Osteoblast (primary cell): ENCODE measurements at regions not wholly inside any gene's neighbourhood (a gene's known extent, or its start where the extent isn't known, plus 50 kb on each side); places are given as distances from the start of the nearest gene placed in this dataset.

Experiments
- DNase-seq: peaks from one replicate; pipeline ENCODE4 v3.0.0; 2011; ENCODE audit warnings: low spot score, mixed read lengths; ENCODE audit not compliant: insufficient read length; ENCODE audit errors: missing footprints
- H2AFZ ChIP-seq: 2 replicates; pipeline ENCODE4 v1.6.0; 2011; ENCODE audit warnings: mild to moderate bottlenecking, low read length
- H3K27ac ChIP-seq: 2 replicates; pipeline ENCODE4 v1.5.1; 2011; ENCODE audit warnings: mild to moderate bottlenecking, low read depth, low read length, moderate library complexity
- H3K27me3 ChIP-seq: 2 replicates; pipeline ENCODE4 v1.6.0; 2012; ENCODE audit warnings: mild to moderate bottlenecking, control low read depth, inconsistent platforms, low read length, moderate library complexity; ENCODE audit not compliant: insufficient read depth
- H3K36me3 ChIP-seq: 2 replicates; pipeline ENCODE4 v1.5.1; 2011; ENCODE audit warnings: mild to moderate bottlenecking, low read length, control low read depth, moderate library complexity; ENCODE audit not compliant: insufficient read depth
- H3K4me1 ChIP-seq: 2 replicates; pipeline ENCODE4 v1.5.1; 2011; ENCODE audit warnings: mild to moderate bottlenecking, low read length, control low read depth, moderate library complexity; ENCODE audit not compliant: insufficient read depth
- H3K4me2 ChIP-seq: 2 replicates; pipeline ENCODE4 v1.6.0; 2011; ENCODE audit warnings: mild to moderate bottlenecking, low read length; ENCODE audit not compliant: insufficient read depth
- H3K4me3 ChIP-seq: fragments of 200-600 bp; sonication (generic); 3 replicates; pipeline ENCODE4 v1.5.1; 2012; ENCODE audit warnings: mild to moderate bottlenecking, low read length, inconsistent platforms; ENCODE audit not compliant: insufficient read depth
- H3K79me2 ChIP-seq: 2 replicates; pipeline ENCODE4 v1.6.0; 2012; ENCODE audit warnings: mild to moderate bottlenecking, low read length, control low read depth, inconsistent platforms; ENCODE audit not compliant: insufficient read depth
- H3K9me3 ChIP-seq: 2 replicates; pipeline ENCODE4 v1.5.1; 2011; ENCODE audit warnings: low read depth, low read length, control low read depth
- H4K20me1 ChIP-seq: 2 replicates; pipeline ENCODE4 v1.6.0; 2012; ENCODE audit warnings: mild to moderate bottlenecking, low read length, control low read depth; ENCODE audit not compliant: insufficient read depth
- TF ChIP-seq, protein P1 (sequence below): IDR thresholded peaks from 2 replicates; pipeline ENCODE4 v1.5.1; 2011; ENCODE audit warnings: mild to moderate bottlenecking, low read depth, low read length, moderate library complexity; ENCODE audit errors: extremely low read depth

DNA sequence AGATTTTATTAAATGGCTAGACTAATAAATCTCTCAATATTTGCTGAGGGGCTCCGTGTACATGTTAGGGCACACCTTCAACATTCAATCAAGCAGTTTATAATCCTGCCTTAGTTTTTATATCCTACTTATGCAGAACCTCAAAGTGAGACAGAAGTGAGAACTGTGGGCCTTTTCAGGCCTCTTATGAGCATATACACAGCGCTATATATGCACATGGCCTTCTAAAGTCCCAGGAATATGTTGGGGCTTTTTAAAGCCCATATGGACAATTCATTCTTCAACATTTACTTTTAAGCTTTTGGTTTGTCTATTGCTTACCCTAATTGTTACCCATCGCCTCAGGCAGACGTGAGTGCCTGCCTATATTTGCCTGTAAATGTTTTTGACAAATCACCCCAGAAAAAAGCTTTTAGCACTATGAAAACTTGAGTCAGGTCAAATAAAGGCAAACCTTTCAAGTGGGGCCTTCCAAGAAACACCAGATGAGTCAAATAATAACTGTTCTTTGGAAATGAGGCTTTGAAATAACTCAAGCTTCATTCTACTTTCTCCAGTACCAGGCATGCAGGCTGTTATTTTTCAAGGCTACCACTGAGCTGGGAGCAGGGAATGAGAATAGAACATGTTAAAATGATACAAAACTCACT is 58.2 kb downstream of the ESM1 start:
- H3K27me3 ChIP-seq, result peaks cover 27% of the 10 kb centered on the region
- no peaks in the 10 kb centered on the region for H3K79me2 ChIP-seq
- no peaks in the 10 kb centered on the region for H3K36me3 ChIP-seq
- no peaks in the 10 kb centered on the region for H3K4me1 ChIP-seq
- H4K20me1 ChIP-seq, result no peaks in the 10 kb centered on the region
- TF ChIP-seq, protein P1, sequence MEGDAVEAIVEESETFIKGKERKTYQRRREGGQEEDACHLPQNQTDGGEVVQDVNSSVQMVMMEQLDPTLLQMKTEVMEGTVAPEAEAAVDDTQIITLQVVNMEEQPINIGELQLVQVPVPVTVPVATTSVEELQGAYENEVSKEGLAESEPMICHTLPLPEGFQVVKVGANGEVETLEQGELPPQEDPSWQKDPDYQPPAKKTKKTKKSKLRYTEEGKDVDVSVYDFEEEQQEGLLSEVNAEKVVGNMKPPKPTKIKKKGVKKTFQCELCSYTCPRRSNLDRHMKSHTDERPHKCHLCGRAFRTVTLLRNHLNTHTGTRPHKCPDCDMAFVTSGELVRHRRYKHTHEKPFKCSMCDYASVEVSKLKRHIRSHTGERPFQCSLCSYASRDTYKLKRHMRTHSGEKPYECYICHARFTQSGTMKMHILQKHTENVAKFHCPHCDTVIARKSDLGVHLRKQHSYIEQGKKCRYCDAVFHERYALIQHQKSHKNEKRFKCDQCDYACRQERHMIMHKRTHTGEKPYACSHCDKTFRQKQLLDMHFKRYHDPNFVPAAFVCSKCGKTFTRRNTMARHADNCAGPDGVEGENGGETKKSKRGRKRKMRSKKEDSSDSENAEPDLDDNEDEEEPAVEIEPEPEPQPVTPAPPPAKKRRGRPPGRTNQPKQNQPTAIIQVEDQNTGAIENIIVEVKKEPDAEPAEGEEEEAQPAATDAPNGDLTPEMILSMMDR, result no peak
- no peak for DNase-seq
- no peak overlapping the region for H3K4me3 ChIP-seq
- H3K9me3 ChIP-seq, result no peaks in the 10 kb centered on the region
- H3K27ac ChIP-seq, result no peak overlapping the region
- no peak overlapping the region for H3K4me2 ChIP-seq
- no peak overlapping the region for H2AFZ ChIP-seq

DNA sequence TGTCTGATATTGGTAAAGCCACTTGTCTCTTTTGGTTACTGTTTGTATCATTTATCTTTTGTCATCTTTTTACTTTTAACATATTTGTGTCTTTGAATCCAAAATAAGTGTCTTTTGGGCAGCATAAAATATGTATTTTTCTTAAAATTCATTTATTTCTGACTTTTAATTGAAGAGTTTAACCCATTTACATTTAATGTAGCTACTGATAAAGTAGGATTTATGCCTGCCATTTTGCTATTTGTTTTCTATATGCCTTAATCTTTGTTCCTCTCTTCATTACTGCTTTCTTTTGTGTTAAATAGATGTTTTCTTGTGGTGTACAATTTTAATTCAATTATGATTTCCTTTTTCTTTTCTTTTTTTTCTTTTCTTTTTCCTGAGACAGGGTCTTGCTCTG is 60.9 kb downstream of the ESM1 start:
- Histone ChIP-seq H3K4me3 (no peak overlapping the region), H3K4me1 (no peaks in the 10 kb centered on the region), H3K79me2 (no peaks in the 10 kb centered on the region), H3K4me2 (no peak overlapping the region), H3K27me3 (peaks cover 5% of the 10 kb centered on the region), H3K27ac (no peak overlapping the region), H3K36me3 (no peaks in the 10 kb centered on the region), H3K9me3 (no peaks in the 10 kb centered on the region), H2AFZ (no peak overlapping the region), H4K20me1 (no peaks in the 10 kb centered on the region)
- DNase-seq, result no peak
- TF ChIP-seq, protein P1, result no peak

DNA sequence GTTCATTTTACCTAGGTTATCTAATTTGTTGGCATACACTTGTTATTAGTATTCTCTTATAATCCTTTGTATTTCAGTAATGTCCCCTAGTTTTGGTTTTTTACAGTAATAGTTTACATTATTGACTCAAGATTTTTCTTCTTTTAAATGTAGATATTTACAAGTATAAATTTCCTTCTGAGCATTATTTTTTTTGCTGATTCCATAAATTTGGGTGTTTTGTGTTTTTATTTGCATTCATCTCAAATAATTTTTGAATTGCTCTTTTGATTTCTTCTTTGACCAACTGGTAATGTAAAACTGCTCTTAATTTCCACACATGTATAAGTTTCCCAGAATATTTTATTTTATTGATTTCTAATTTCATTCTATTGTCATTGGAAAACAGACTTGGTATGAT is 68.1 kb downstream of the ESM1 start:
- Histone ChIP-seq H3K27ac (no peak overlapping the region), H2AFZ (no peak overlapping the region)

DNA sequence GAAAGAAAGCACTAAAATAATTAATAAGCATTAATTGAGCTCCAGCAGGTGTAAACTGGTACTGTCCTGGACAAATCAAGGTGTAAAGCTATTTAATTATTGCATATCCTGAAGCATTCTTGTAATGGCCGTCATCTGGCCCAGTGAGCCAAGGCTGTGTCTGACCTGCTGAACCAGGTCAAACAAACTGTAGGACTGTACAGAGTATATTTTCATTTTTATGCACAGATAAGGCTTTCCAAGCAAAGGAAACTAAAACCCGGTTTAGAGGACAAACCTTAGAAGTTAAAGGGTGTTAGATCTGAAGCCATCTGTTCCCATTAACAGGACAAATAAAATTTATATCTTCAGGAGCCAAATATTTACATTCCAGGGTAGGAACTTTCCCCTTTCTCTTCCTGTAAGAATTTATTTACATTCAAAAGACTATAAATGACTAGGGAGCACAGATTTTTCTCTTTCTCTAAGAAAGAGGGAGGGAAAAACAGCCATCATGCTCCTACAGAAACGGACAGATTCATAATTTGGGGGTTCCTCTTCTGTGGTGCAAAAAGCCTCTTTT is 69.8 kb downstream of the ESM1 start:
- no peak overlapping the region for H3K4me3 ChIP-seq
- H4K20me1 ChIP-seq, result no peaks in the 10 kb centered on the region
- no peak overlapping the region for H3K4me2 ChIP-seq
- TF ChIP-seq, protein P1, result no peak
- no peaks in the 10 kb centered on the region for H3K36me3 ChIP-seq
- H3K27me3 ChIP-seq, result peaks cover 3% of the 10 kb centered on the region
- no peak overlapping the region for H2AFZ ChIP-seq
- H3K27ac ChIP-seq, result no peak overlapping the region
- H3K79me2 ChIP-seq, result no peaks in the 10 kb centered on the region
- no peak for DNase-seq
- no peaks in the 10 kb centered on the region for H3K9me3 ChIP-seq
- H3K4me1 ChIP-seq, result peaks cover 11% of the 10 kb centered on the region

More for the DNA sequence above, 68.1 kb downstream of the ESM1 start:
- Histone ChIP-seq H3K4me2 (no peak overlapping the region), H3K4me3 (no peak overlapping the region), H3K4me1 (no peaks in the 10 kb centered on the region), H3K27me3 (peaks cover 3% of the 10 kb centered on the region), H3K9me3 (no peaks in the 10 kb centered on the region), H3K79me2 (no peaks in the 10 kb centered on the region), H4K20me1 (no peaks in the 10 kb centered on the region), H3K36me3 (no peaks in the 10 kb centered on the region)
- no peak for DNase-seq
- TF ChIP-seq, protein P1, result no peak
